Endodermal cell (in vitro differentiated cells): ENCODE measurements at regions not wholly inside any gene's neighbourhood (a gene's known extent, or its start where the extent isn't known, plus 50 kb on each side); places are given as distances from the start of the nearest gene placed in this dataset.

Experiments
- DNase-seq: peaks from one replicate; pipeline ENCODE4 v3.0.0-alpha.2; 2017
- H3K27ac ChIP-seq: 2 replicates; pipeline ENCODE4 v1.5.1; 2013; ENCODE audit warnings: mild to moderate bottlenecking, low read depth, low read length, moderate library complexity
- H3K27me3 ChIP-seq: 2 replicates; pipeline ENCODE4 v1.6.1; 2013; ENCODE audit warnings: mild to moderate bottlenecking, low read length, moderate library complexity; ENCODE audit not compliant: insufficient read depth, control insufficient read depth, poor library complexity, severe bottlenecking
- H3K36me3 ChIP-seq: 2 replicates; pipeline ENCODE4 v1.7.0; 2013; ENCODE audit warnings: mild to moderate bottlenecking, low read length, moderate library complexity; ENCODE audit not compliant: control insufficient read depth, insufficient read depth
- H3K4me1 ChIP-seq: one replicate; pipeline ENCODE4 v1.7.0; 2013; ENCODE audit warnings: low read length; ENCODE audit not compliant: control insufficient read depth, insufficient read depth
- H3K4me3 ChIP-seq: 2 replicates; pipeline ENCODE4 v1.5.1; 2013; ENCODE audit warnings: mild to moderate bottlenecking, low read length, moderate library complexity
- H3K9ac ChIP-seq: 2 replicates; pipeline ENCODE4 v1.6.1; 2013; ENCODE audit warnings: mild to moderate bottlenecking, low read length, moderate library complexity; ENCODE audit not compliant: poor library complexity, severe bottlenecking; ENCODE audit errors: extremely low read depth
- H3K9me3 ChIP-seq: 2 replicates; pipeline ENCODE4 v1.6.1; 2013; ENCODE audit warnings: mild to moderate bottlenecking, low read length, moderate library complexity; ENCODE audit not compliant: control insufficient read depth
- H3K27ac Mint-ChIP-seq: 2 replicates; pipeline ENCODE4 v1.8.0; 2020; ENCODE audit warnings: mixed read lengths
- H3K27me3 Mint-ChIP-seq: 2 replicates; pipeline ENCODE4 v1.8.0; 2021; ENCODE audit warnings: mild to moderate bottlenecking, mixed read lengths; ENCODE audit not compliant: insufficient read depth
- H3K36me3 Mint-ChIP-seq: 2 replicates; pipeline ENCODE4 v1.8.0; 2020; ENCODE audit warnings: low read depth, mixed read lengths
- H3K4me1 Mint-ChIP-seq: 2 replicates; pipeline ENCODE4 v1.8.0; 2020; ENCODE audit warnings: mixed read lengths
- H3K4me3 Mint-ChIP-seq: 2 replicates; pipeline ENCODE4 v1.8.0; 2020; ENCODE audit warnings: mild to moderate bottlenecking, moderate library complexity, mixed read lengths
- H3K9me3 Mint-ChIP-seq: 2 replicates; pipeline ENCODE4 v1.8.0; 2020; ENCODE audit warnings: mild to moderate bottlenecking, mixed read lengths
- CTCF ChIP-seq: fragments of 200-600 bp; sonication (generic); conservative IDR thresholded peaks from 2 replicates; pipeline ENCODE4 v1.5.0; 2021; ENCODE audit warnings: antibody characterized with exemption, mild to moderate bottlenecking
- WGBS, 2 experiments: methylation state at CpG; one replicate each; pipeline versions ENCODE4 v1.1.5 to v1.1.7; 2013; ENCODE audit warnings: missing lambda C conversion rate in 2 of 2, mixed read lengths in 1 of 2; ENCODE audit not compliant: insufficient coverage in 1 of 2, insufficient read length in 1 of 2; 5-methylcytosine and 5-hydroxymethylcytosine counted together

DNA sequence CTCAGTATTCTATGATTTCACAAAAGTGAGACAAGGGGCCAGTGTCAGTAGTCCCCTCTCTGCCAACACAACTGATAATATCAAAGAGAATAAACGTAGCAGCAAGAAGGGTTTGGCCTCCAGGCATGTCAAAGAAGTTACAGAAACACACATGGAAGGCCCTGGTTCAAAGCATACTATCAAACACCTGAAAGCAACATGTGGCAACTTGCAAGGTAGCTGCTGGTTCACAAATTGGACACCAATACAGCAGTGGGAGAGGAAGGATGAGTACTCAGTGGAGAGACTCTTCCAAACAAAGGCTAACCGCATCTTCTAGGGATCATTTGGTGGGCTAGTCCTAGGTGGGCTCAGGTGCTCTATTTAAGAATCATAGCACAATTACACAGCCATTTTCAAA, 74.9 kb upstream of the MAOA start:
- no peak overlapping the region for H3K9ac ChIP-seq

GRCh38 chrX:43581888-43582539, 74.1 kb upstream of the MAOA start:
- Histone ChIP-seq H3K27me3 (no peaks in the 10 kb centered on the region), H3K27ac (no peak overlapping the region), H3K4me1 (no peaks in the 10 kb centered on the region), H3K4me3 (no peak overlapping the region), H3K9ac (no peak overlapping the region), H3K9me3 (no peaks in the 10 kb centered on the region), H3K36me3 (no peaks in the 10 kb centered on the region)
- Mint-ChIP-seq H3K27ac (no peak overlapping the region), H3K9me3 (no peaks in the 10 kb centered on the region), H3K4me1 (peaks cover 6% of the 10 kb centered on the region), H3K4me3 (no peak overlapping the region), H3K27me3 (peaks cover 2% of the 10 kb centered on the region), H3K36me3 (no peaks in the 10 kb centered on the region)
- no peak for TF ChIP-seq CTCF
- WGBS, 2 experiments: 99 to 100% methylated on average over 4 to 5 of the region's 5 CpGs
- DNase-seq: no peak

More for the DNA sequence above, 74.9 kb upstream of the MAOA start:
- H3K36me3 ChIP-seq: no peaks in the 10 kb centered on the region
- Mint-ChIP-seq H3K4me3 (no peak overlapping the region), H3K36me3 (no peaks in the 10 kb centered on the region), H3K27ac (no peak overlapping the region), H3K4me1 (peaks cover 6% of the 10 kb centered on the region), H3K27me3 (peaks cover 2% of the 10 kb centered on the region), H3K9me3 (no peaks in the 10 kb centered on the region)
- no peak for DNase-seq
- TF ChIP-seq CTCF: no peak
- H3K9me3 ChIP-seq: no peaks in the 10 kb centered on the region
- no peak overlapping the region for H3K27ac ChIP-seq
- no peak overlapping the region for H3K4me3 ChIP-seq
- H3K27me3 ChIP-seq: no peaks in the 10 kb centered on the region
- no peaks in the 10 kb centered on the region for H3K4me1 ChIP-seq
- WGBS, 2 experiments: 96% methylated on average over 2 of the region's 2 CpGs; no CpG with 5 or more reads in 1 of the 2 experiments

DNA sequence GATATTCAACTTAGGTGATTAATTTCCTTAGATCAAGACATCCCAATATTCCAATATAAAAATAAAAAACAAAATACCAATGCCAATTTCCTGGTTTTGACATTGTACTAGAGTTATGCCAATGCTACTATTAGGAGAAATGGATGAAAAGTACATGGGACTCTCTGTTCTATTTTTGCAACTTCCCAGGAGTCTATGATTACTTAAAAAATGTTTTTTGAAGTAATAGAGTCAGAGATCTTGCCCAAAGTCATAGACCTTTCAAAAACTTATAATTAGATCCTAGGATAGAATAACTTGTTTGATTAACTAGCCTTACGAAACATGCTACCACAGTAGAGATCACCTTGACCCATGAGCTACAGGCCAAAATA, 73.6 kb upstream of the MAOA start:
- H3K4me3 ChIP-seq: no peak overlapping the region
- DNase-seq: no peak
- no peaks in the 10 kb centered on the region for H3K27me3 ChIP-seq
- Mint-ChIP-seq H3K27ac (no peak overlapping the region), H3K36me3 (no peaks in the 10 kb centered on the region), H3K27me3 (peaks cover 2% of the 10 kb centered on the region), H3K4me1 (peaks cover 6% of the 10 kb centered on the region), H3K4me3 (no peak overlapping the region), H3K9me3 (no peaks in the 10 kb centered on the region)
- no peak overlapping the region for H3K27ac ChIP-seq
- no peaks in the 10 kb centered on the region for H3K36me3 ChIP-seq
- H3K4me1 ChIP-seq: no peaks in the 10 kb centered on the region
- TF ChIP-seq CTCF: no peak
- WGBS, 2 experiments: 100% methylated on average over 1 of the region's 1 CpG; no CpG with 5 or more reads in 1 of the 2 experiments
- no peaks in the 10 kb centered on the region for H3K9me3 ChIP-seq
- no peak overlapping the region for H3K9ac ChIP-seq
